HFFc6 (cell line): ENCODE measurements at regions not wholly inside any gene's neighbourhood (a gene's known extent, or its start where the extent isn't known, plus 50 kb on each side); places are given as distances from the start of the nearest gene placed in this dataset.

Source experiments
- DNase-seq: peaks from one replicate; pipeline ENCODE4 v3.0.0-alpha.2; 2018
- H3K27ac Mint-ChIP-seq: 2 replicates; pipeline ENCODE4 v1.8.0; 2020; ENCODE audit warnings: mild to moderate bottlenecking, mixed read lengths
- H3K27me3 Mint-ChIP-seq: 2 replicates; pipeline ENCODE4 v1.8.0; 2021; ENCODE audit warnings: mild to moderate bottlenecking, moderate library complexity, mixed read lengths; ENCODE audit not compliant: insufficient read depth
- H3K36me3 Mint-ChIP-seq: 2 replicates; pipeline ENCODE4 v1.8.0; 2021; ENCODE audit warnings: low read depth, mixed read lengths
- H3K4me1 Mint-ChIP-seq: 2 replicates; pipeline ENCODE4 v1.8.0; 2020; ENCODE audit warnings: low read depth, mixed read lengths
- H3K4me3 Mint-ChIP-seq: 2 replicates; pipeline ENCODE4 v1.8.0; 2020; ENCODE audit warnings: mild to moderate bottlenecking, moderate library complexity, mixed read lengths
- H3K9me3 Mint-ChIP-seq: 2 replicates; pipeline ENCODE4 v1.8.0; 2020; ENCODE audit warnings: mild to moderate bottlenecking, mixed read lengths
- TF ChIP-seq, protein P1 (sequence below): fragments of 200-600 bp; sonication (generic); IDR thresholded peaks from 2 replicates; pipeline ENCODE4 v1.5.0; 2021; ENCODE audit warnings: antibody characterized with exemption, mild to moderate bottlenecking

DNA sequence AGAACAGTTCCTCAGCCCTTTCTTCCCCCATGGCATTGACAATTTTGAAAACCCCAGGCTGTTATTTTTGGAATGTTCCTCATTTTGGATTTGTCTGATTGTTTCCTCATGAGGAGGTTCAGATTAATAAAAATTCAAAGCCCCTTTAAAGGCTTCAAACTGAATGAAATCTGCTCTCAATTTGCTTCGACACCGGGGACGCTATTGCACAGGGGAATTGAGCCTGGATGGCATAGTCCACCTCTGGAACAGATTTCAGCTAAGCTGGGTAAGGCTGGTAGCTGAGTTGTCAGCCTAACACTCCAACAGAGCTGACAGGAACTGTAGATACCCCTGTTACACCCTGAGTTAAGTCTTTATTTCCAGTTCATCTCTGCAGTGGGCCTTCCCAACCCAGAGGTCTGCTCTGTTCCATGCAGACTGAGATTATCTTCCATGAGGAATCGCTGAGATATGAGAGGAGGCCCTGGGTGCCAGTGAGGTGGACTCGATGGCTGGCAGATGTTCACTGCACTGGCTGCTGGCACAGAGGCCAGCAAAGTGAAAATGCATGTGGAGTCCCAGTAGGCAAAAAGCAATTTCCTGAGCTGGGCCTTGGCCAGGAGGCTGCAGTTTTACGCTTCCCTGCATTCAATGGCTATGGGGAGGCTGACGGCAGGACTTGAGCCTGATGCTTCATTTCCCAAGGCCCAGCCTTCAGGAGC is 73.3 kb upstream of the PAX1 start:
- H3K4me3 Mint-ChIP-seq: no peak overlapping the region
- no peak overlapping the region for H3K27ac Mint-ChIP-seq
- TF ChIP-seq, protein P1, sequence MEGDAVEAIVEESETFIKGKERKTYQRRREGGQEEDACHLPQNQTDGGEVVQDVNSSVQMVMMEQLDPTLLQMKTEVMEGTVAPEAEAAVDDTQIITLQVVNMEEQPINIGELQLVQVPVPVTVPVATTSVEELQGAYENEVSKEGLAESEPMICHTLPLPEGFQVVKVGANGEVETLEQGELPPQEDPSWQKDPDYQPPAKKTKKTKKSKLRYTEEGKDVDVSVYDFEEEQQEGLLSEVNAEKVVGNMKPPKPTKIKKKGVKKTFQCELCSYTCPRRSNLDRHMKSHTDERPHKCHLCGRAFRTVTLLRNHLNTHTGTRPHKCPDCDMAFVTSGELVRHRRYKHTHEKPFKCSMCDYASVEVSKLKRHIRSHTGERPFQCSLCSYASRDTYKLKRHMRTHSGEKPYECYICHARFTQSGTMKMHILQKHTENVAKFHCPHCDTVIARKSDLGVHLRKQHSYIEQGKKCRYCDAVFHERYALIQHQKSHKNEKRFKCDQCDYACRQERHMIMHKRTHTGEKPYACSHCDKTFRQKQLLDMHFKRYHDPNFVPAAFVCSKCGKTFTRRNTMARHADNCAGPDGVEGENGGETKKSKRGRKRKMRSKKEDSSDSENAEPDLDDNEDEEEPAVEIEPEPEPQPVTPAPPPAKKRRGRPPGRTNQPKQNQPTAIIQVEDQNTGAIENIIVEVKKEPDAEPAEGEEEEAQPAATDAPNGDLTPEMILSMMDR: no peak
- H3K36me3 Mint-ChIP-seq: no peaks in the 10 kb centered on the region; the same call in 1 of the 2 replicates
- peaks cover 35% of the 10 kb centered on the region for H3K9me3 Mint-ChIP-seq
- H3K27me3 Mint-ChIP-seq: no peaks in the 10 kb centered on the region
- no peak for DNase-seq
- H3K4me1 Mint-ChIP-seq: no peaks in the 10 kb centered on the region

DNA sequence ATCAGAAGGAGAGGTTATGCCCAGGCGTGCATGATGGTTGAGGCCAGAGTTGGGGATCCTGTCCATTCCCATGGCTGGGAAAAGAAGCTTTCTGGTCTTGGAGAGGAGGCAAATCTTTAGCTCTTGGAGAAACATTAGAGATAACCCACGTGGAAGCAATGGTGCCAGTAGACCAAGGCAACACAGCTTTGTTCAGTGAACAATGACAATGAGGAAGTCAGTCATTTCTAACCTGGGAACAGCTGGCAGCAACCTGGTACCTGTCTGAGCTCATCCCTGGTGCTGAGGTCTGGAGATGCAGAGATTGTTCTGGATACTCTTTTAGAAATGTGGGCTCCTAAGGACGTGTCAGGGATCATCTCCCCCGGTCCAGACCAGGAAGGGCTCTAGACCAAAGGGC is 76.7 kb upstream of the PAX1 start:
- DNase-seq: no peak
- H3K36me3 Mint-ChIP-seq: no peaks in the 10 kb centered on the region
- H3K27ac Mint-ChIP-seq: no peak overlapping the region
- H3K9me3 Mint-ChIP-seq: peaks cover 35% of the 10 kb centered on the region
- H3K4me3 Mint-ChIP-seq: no peak overlapping the region
- H3K4me1 Mint-ChIP-seq: no peaks in the 10 kb centered on the region
- H3K27me3 Mint-ChIP-seq: no peaks in the 10 kb centered on the region; the same call in 1 of the 2 replicates
- TF ChIP-seq, protein P1: no peak

- no peak for DNase-seq
- Mint-ChIP-seq H3K4me1 (no peaks in the 10 kb centered on the region), H3K36me3 (no peaks in the 10 kb centered on the region), H3K27ac (no peak overlapping the region), H3K4me3 (no peak overlapping the region), H3K27me3 (no peaks in the 10 kb centered on the region; the same call in 1 of the 2 replicates), H3K9me3 (peaks cover 20% of the 10 kb centered on the region)
- TF ChIP-seq, protein P1: no peak
These were observed 81.7 kb upstream of the PAX1 start for GRCh38 chr20:21623781-21624094.

DNA sequence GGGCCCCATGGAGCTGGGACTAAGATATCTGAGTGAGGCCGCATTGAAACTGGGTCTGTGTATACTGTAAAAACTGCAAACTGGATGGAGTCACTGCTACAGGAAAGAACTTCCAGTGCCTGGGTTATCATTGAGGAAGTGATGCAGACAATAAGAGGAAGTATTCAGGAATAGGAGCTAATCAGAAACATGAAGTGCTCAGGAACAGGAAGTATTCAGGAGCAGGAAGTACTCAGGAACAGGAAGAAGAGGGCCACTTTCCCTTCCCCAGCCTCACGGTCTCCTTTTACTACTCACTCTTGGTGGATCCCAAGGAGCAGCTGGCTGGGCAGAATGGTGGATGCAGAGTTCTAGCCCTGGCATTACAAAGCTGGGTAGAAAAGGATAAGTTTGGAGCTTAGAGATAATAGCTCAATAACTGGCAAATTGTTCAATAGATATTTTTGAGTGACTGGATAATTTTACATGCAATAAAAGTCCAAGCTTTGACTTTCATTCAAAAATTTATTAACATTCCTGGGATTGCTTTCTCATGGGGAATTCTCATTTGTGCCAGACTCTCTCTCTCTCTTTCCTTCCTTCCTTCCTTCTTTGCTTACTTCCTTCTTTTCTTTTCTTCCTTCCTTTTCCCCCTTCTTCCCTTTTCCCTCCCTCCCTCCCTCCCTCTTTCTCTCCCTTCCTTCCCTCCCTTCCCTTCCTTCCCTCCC is 82.2 kb upstream of the PAX1 start:
- Mint-ChIP-seq H3K27me3 (no peaks in the 10 kb centered on the region; the same call in 1 of the 2 replicates), H3K4me3 (no peak overlapping the region)
- no peak for DNase-seq

GRCh38 chr20:21622097-21622857 is 83.2 kb upstream of the PAX1 start:
- no peak for DNase-seq
- Mint-ChIP-seq H3K36me3 (no peaks in the 10 kb centered on the region), H3K9me3 (peaks cover 20% of the 10 kb centered on the region), H3K4me3 (no peak overlapping the region), H3K27me3 (no peaks in the 10 kb centered on the region; the same call in 1 of the 2 replicates), H3K4me1 (no peaks in the 10 kb centered on the region), H3K27ac (no peak overlapping the region)
- TF ChIP-seq, protein P1: no peak

More for the DNA sequence above, 82.2 kb upstream of the PAX1 start:
- Mint-ChIP-seq H3K4me1 (no peaks in the 10 kb centered on the region), H3K27ac (no peak overlapping the region), H3K9me3 (peaks cover 20% of the 10 kb centered on the region), H3K36me3 (no peaks in the 10 kb centered on the region)
- TF ChIP-seq, protein P1: no peak
